HFFc6 (cell line): ENCODE measurements at regions not wholly inside any gene's neighbourhood (a gene's known extent, or its start where the extent isn't known, plus 50 kb on each side); places are given as distances from the start of the nearest gene placed in this dataset.

ENCODE experiments used
- DNase-seq: peaks from one replicate; pipeline ENCODE4 v3.0.0-alpha.2; 2018
- H3K27ac Mint-ChIP-seq: 2 replicates; pipeline ENCODE4 v1.8.0; 2020; ENCODE audit warnings: mild to moderate bottlenecking, mixed read lengths
- H3K27me3 Mint-ChIP-seq: 2 replicates; pipeline ENCODE4 v1.8.0; 2021; ENCODE audit warnings: mild to moderate bottlenecking, moderate library complexity, mixed read lengths; ENCODE audit not compliant: insufficient read depth
- H3K36me3 Mint-ChIP-seq: 2 replicates; pipeline ENCODE4 v1.8.0; 2021; ENCODE audit warnings: low read depth, mixed read lengths
- H3K4me1 Mint-ChIP-seq: 2 replicates; pipeline ENCODE4 v1.8.0; 2020; ENCODE audit warnings: low read depth, mixed read lengths
- H3K4me3 Mint-ChIP-seq: 2 replicates; pipeline ENCODE4 v1.8.0; 2020; ENCODE audit warnings: mild to moderate bottlenecking, moderate library complexity, mixed read lengths
- H3K9me3 Mint-ChIP-seq: 2 replicates; pipeline ENCODE4 v1.8.0; 2020; ENCODE audit warnings: mild to moderate bottlenecking, mixed read lengths
- TF ChIP-seq, protein P1 (sequence below): fragments of 200-600 bp; sonication (generic); IDR thresholded peaks from 2 replicates; pipeline ENCODE4 v1.5.0; 2021; ENCODE audit warnings: antibody characterized with exemption, mild to moderate bottlenecking

DNA sequence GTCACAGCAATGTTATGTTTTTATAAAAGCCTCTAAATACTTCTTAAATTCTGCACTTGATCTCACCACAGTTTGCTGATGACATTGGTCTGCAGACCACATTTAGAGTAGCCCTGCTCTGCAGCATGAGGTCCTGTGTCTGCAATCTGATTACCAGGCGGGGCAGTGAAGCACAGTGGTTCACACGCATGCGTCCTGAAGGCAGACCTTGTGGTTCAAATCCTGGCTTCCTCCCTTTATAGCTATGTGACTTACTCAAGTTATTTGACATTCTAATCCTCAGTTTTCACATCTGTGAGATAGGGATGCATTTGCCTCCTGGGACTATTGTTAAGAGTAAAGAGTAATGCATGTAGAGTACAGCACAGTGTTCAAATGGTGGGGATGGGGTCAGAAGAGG is 50.3 kb downstream of the BMAL2 start:
- no peak for DNase-seq
- no peaks in the 10 kb centered on the region for H3K9me3 Mint-ChIP-seq
- no peak overlapping the region for H3K4me3 Mint-ChIP-seq
- TF ChIP-seq, protein P1, sequence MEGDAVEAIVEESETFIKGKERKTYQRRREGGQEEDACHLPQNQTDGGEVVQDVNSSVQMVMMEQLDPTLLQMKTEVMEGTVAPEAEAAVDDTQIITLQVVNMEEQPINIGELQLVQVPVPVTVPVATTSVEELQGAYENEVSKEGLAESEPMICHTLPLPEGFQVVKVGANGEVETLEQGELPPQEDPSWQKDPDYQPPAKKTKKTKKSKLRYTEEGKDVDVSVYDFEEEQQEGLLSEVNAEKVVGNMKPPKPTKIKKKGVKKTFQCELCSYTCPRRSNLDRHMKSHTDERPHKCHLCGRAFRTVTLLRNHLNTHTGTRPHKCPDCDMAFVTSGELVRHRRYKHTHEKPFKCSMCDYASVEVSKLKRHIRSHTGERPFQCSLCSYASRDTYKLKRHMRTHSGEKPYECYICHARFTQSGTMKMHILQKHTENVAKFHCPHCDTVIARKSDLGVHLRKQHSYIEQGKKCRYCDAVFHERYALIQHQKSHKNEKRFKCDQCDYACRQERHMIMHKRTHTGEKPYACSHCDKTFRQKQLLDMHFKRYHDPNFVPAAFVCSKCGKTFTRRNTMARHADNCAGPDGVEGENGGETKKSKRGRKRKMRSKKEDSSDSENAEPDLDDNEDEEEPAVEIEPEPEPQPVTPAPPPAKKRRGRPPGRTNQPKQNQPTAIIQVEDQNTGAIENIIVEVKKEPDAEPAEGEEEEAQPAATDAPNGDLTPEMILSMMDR: no peak
- H3K36me3 Mint-ChIP-seq: no peaks in the 10 kb centered on the region; the same call in 1 of the 2 replicates
- H3K27ac Mint-ChIP-seq: peak overlapping the region; percentile 88; the same call in 1 of the 2 replicates
- peaks cover 2% of the 10 kb centered on the region for H3K27me3 Mint-ChIP-seq
- H3K4me1 Mint-ChIP-seq: peaks cover 30% of the 10 kb centered on the region

DNA sequence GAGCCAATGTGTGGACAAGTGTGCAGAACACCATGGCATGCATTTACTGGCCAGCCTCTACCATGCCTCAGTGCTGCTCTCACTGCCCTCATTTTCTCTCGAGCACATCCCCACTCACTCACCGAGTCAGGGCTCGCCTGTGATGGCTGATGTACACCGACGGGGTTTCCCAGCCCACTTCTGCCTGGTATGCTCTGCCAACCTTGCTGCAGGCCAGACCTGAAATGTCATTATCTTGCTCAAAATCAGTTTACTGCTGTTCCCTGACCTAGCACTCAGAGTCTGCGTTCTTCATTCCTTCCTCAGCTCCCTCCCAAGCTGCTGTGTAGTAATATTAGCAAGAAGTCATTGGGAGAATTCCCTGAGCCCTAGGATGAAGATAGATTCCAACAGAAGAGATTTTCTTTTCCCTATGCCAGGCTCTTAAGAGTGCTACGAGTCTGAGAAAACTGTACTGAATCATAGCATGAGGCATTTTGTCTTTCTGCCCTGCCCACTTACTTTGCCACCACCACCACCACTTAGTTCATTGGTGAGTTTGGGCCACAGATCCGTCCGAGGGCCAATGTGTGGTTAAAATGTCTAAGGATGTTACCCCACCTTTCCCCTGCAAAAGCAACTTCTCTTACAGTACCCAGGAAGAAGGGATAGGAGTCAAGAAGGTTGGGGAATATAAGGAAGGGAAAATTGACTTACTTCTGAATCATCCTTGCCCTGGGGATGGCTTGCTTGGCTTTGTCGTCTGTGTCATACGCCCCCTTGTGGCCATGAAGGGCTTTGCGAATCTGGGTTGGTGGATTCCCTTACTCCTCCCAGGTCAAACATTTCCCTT is 51.0 kb downstream of the BMAL2 start:
- Mint-ChIP-seq H3K4me3 (no peak overlapping the region; the same call in 1 of the 2 replicates), H3K27ac (peak overlapping the region; percentile 88), H3K4me1 (peaks cover 30% of the 10 kb centered on the region), H3K36me3 (no peaks in the 10 kb centered on the region; the same call in 1 of the 2 replicates), H3K27me3 (peaks cover 2% of the 10 kb centered on the region), H3K9me3 (no peaks in the 10 kb centered on the region)
- TF ChIP-seq, protein P1: peak; percentile 99
- peak; percentile 81 for DNase-seq

DNA sequence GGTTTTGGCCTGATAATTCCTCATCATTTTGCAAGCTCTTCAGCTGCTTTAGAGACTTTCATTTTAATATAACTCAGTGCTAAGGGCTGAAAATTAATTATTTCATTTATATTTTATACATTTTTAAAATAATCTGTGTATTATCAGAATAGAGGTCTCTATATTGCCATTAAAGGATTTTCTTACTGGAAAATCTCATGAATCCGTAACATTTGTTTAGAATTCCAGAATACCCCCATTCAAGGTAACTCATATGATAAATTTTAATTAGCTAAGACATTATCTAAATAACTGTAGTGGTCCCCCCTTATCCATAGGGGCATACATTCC is 51.6 kb downstream of the BMAL2 start:
- Mint-ChIP-seq H3K36me3 (no peaks in the 10 kb centered on the region; the same call in 1 of the 2 replicates), H3K9me3 (no peaks in the 10 kb centered on the region), H3K4me1 (peaks cover 30% of the 10 kb centered on the region), H3K4me3 (no peak overlapping the region), H3K27ac (no peak overlapping the region), H3K27me3 (peaks cover 2% of the 10 kb centered on the region)
- TF ChIP-seq, protein P1: peak; percentile 66
- no peak for DNase-seq

- Mint-ChIP-seq H3K4me3 (no peak overlapping the region), H3K9me3 (no peaks in the 10 kb centered on the region), H3K4me1 (peaks cover 30% of the 10 kb centered on the region), H3K27me3 (peaks cover 2% of the 10 kb centered on the region), H3K36me3 (peaks cover 4% of the 10 kb centered on the region), H3K27ac (no peak overlapping the region)
- no peak for DNase-seq
- TF ChIP-seq, protein P1: no peak
Measured at GRCh38 chr12:27385766-27386564, 53.3 kb downstream of the BMAL2 start.

- Mint-ChIP-seq H3K27ac (no peak overlapping the region), H3K36me3 (peaks cover 9% of the 10 kb centered on the region), H3K4me1 (peaks cover 16% of the 10 kb centered on the region), H3K4me3 (no peak overlapping the region), H3K9me3 (no peaks in the 10 kb centered on the region), H3K27me3 (peaks cover 2% of the 10 kb centered on the region)
- TF ChIP-seq, protein P1: no peak
- no peak for DNase-seq
Measured at GRCh38 chr12:27387473-27387872, 54.8 kb downstream of the BMAL2 start.
